Stimulated activated CD4-positive, alpha-beta T cell treated with anti-CD3 and anti-CD28 coated beads, Interleukin-4, amount 100 ng/mL, for 4 hours (primary cell): ENCODE measurements at regions not wholly inside any gene's neighbourhood (a gene's known extent, or its start where the extent isn't known, plus 50 kb on each side); places are given as distances from the start of the nearest gene placed in this dataset.

Experiments
- DNase-seq, 2 experiments: peaks; one replicate each; pipeline ENCODE4 v3.0.0-alpha.2; 2020

DNA sequence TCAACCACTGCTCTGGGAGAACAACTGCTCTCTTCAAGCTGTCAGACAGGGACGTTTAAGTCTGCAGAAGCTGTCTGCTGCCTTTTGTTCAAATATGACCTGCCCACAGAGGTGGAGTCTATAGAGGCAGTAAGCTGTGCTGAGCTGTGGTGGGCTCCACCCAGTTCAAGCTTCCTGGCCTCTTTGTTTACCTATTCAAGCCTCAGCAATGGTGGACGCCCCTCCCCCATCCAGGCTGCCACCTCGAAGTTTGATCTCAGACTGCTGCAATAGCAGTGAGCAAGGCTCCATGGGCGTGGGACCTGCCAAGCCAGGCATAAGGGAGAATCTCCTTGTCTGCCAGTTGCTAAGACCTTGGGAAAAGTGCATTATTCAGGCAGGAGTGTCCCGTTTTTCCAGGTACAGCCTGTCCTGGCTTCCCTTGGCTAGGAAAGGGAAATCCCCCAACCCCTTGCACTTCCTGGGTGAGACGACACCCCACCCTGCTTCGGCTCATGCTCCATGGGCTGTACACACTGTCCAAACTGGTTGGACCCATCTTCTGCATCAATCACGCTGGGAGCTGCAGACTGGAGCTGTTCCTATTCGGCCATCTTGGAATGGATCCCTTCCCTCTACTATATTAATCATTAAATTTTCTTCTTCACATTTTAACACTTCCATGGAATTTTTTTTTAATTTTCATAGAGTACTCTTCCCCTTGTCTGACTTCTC is 167.0 kb upstream of the UBE2E2 start:
- DNase-seq, result no peak

DNA sequence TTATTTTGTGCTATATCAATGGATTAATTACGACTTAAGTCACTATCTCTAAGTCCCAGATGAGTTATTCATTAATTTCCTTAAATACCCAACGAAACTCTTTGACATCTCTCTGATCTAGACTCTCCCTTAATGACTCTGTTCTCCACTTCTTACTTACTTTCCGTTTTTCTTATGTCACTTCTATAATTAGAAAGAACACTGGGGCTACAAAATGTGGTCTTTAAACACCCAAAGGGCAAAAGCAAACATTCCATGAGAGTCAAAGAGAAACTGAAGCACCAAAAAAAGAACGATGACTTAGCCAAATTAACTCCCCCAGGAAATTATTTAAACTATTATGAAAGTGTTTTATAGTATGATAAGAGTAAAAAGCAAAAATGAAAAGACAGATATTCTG is 166.4 kb upstream of the UBE2E2 start:
- no peak for DNase-seq

DNA sequence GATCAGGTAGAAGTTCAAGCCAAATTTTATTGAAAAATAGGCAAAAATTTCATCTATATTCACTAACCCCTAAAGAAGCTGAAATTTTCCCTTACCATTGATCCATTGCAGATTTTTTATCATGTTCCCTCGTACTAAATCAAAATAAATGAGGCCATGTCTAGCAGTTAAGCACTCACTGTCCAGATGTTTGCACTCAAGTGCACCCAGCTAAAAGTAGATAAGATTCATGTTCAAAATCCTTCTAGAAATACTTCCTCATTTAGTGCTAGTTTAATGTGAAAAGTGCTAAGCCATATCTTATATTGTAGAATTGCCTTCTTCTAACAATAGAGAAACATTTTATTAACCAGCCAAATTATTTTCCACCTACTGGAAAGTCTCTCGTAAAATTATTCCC is 164.7 kb upstream of the UBE2E2 start:
- DNase-seq, result no peak

DNA sequence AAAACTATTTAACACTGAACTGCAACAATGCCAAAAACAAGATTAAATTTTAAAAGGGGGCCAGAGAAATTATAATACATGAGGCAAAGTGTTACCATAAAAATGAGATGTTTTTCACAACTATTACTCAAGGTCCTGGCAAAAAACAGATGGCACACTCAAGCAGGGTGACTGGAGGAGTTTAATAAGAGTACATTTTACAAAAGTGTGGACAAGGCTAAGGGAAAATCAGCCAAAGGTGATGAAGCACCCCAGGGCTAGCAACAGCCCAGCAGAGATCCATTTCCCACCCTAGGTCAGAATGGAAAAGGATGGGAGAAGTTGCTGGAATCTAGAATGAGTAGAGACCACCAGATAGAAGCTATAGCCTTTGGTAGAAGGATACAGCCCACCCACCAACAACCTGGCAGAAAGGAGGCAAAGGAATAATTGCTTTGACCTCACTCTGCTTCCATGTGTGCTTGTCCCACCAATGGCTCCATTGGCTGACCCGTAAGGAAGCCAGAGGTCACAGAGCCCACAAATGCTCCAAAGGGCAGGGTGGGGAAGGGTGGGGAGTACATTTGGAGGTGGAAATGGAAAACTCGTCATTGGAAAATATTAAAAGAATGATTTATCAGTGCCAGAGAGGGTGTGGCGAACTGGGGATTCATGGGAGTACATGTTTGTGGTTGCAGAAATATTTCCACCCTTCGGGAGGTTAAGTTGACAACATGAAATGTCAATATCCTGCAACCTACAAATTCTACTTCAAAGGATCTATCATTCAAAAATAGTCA is 161.0 kb upstream of the UBE2E2 start:
- no peak for DNase-seq

DNA sequence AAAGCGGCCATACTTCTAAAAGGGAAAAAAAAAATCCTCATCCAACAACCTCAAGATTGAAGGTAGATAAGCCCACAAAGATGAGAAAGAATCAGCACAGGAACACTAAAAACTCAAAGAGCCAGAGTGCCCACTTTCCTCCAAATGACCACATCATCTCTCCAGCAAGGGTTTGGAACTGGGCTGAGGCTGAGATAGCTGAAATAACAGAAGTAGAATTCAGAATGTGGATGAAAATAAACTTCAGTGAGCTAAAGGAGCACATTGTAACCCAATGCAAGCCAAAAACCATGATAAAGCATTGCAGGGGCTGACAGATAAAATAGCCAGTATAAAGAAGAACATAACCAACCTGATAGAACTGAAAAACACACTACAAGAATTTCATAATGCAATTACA is 158.7 kb upstream of the UBE2E2 start:
- no peak for DNase-seq

DNA sequence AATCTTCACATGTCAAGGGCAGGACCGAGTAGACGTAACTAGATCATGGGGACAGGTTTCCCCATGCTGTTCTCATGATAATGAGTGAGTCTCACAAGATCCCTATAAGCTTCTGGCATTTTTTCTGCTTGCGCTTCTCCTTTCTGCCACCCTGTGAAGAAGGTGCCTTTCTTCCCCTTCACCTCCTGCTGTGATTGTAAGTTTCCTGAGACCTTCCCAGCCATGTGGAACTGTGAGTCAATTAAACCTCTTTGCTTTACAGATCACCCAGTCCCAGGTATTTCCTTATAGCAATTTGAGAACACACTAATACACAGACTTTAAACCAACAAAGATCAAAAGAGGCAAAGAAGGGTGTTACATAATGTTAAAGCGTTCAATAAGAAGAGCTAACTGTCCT is 156.6 kb upstream of the UBE2E2 start:
- DNase-seq, result no peak

DNA sequence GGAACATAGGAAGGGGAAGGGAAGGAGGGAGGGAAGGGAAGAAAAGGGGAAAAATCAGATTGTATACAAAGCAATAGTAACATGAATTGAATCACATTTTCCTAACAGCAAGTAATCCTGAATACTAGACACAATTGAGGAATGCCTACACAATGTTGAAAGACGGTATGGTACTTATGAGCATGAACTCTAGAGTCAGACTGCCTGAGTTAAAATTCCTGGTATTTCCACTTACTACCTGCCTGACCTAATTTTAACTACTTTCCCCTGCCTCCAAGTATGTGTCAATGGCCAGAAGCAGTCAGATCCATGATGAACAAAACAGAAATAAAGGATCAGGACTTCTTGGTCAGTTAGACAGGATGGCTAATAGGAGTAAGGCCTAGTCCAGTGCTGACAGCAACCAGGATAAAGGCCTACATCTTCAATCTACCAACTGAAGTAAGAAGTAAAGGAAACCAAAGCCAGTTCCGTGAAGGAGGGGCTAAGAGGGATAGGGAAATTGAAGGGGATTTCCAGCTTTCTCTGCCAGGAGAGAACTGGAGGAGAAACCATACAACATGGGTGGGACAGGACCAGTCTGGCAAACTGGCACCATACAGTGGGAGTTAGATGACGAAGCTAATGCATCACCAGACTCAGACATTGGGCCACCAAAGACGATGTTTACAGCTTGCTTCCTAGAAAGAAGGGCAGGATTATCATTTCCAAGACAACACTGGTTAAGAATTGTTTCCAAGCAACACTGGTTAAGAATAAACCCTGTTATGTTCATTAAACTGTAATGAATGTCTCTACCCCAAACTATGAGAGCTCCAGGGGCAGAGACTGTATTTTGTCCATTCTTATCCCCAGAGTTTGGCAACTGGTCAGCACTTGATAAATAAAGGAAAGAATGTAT is 151.6 kb upstream of the UBE2E2 start:
- DNase-seq, result no peak

DNA sequence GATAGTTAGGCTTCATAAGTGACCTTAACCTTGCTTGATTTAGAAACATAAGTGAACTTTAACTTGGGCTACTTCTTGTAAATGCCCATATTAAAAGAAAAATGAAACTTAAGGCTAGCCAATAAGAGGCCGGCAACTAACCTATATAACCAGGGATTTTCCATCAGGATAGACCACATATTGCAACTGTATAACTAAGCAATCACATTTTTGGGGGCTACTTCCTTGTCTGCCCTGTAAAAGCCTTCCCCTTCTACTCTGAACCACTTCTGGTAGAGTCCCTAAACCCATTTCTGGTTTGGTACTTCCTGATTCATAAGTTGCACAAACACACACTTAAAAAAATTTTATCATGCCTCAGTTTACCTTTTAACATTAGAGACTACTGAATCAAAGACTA is 150.9 kb upstream of the UBE2E2 start:
- no peak for DNase-seq

DNA sequence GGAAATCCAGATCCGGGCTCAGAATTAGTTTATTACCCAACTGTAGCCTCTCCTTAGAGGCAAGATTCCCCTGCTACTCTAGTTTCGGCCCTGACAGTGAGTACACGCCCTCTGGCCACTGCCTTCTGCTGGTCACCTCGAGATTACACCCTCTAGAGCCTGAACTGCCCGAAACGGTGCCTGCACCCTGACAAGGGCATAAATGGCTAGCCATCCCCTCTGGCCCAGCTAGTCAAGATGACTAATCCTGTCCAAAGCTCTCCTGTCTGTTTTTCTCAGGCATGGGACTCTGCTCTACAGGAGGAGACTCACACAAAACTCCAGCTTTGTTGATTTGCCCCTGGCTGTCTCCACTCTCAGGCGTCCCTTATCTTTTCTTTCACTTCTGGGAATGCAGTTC is 150.5 kb upstream of the UBE2E2 start:
- no peak for DNase-seq

DNA sequence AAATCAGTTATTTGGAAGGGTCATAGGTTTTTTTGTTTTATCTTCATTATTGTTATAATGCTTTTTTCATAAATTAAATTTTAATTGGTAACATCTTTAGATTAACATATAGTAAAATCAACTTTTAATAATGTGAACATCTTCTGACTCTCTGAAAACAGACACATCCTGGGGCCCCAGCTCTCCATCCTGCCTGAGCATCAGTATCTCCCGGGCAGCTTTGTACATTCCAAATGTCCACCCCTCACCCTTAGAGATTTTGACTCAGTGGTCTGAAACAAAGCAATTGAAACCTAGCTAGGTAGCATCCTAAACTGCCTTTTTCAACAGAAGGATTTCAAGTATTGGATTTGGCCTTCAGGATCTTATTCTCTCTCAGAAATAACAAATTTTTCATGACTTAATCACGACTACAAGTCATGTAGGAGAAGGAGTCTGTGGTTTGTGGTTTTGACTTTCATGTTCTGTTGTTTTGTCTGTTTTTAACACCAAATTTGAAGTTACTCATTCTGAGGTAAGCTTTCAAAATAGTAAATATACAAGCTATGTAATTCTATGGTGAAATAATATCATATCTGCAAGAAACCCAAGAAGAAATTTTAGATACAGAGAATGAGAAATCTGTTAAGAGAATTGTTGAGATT is 147.3 kb upstream of the UBE2E2 start:
- no peak for DNase-seq

DNA sequence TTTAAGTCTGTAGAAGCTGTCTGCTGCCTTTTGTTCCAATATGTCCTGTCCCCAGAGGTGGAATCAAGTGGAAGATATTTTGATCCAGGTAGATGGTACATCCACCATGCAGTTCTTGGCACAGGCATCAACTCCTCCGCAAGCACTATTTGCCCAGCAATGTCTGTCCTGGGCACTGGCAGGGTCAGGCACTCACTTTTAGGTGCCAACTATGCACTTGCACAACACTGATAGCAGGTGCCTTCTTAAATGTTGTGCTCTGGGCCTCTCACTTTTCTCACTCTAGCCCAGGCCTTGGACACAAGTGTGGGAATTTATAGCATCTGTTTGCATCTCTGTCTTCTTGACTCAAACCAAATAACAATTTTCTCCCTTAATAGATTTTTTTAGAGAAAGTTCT is 140.5 kb upstream of the UBE2E2 start:
- DNase-seq, result no peak

DNA sequence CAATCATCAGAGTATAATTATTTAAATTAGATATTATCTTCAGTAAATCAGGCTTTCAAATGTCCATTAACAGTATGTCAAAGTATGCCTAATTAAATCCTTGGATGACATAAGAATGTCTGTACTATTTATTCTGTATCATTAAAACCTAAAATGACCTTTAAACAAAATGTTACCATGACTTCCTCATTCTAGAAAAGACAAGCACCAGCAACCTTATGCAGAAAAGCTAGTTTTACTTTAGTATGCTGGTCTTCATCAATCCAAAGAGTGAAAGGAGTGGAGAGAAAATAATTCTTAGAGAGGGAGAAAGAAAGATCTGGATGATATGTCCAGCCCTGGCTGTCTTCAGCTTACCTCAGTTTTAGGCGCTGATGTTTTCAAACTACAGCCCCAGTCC is 140.1 kb upstream of the UBE2E2 start:
- no peak for DNase-seq

DNA sequence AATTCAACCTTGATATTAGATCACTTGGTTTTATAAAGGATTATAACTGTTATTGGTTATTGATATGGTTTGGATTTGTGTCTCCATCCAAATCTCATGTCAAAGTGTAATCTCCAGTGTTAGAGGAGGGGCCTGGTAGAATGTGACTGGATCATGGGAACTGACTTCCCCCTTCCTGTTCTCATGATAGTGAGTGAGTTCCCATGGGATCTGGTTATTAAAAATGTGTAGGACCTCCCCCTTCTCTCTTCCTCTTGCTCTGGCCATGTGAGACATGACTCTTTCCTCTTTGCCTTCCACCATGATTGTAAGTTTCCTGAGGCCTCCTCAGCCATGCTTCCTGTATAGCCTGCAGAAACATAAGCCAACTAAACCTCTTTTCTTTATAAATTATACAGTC is 136.0 kb upstream of the UBE2E2 start:
- no peak for DNase-seq

DNA sequence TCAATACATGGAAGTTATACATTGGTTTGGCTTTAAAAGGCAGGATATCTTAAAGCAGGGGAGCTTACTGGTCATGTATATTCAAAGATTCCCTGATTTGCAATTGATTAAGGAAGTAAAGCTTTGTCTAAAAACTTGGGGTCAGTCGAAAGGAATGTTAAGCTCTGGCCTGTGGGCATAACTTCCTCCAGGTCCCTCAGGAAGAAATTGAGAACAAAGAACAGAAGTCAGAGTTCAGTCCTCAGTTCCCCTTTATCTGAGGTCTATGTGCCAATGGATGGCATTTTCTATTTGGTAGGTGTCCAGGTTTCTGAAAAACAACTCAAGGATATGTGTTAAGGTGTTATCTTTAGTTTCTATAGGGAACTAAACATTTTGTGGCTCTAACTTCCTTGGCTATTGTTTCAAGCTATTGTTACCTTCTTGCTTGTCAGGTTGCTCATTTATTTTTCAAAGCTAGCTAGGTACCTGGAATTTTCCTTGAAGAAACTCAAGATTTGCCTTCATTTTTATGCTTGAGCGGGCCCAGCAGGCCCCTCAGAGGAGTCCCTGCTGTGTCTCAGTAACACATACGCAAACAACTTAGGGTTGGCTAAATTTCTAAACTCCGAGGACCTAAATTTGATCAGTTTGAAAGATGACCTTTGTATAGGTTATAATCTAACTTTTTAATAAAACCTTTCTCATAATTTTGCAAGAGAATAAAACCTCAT is 135.0 kb upstream of the UBE2E2 start:
- DNase-seq, result no peak

DNA sequence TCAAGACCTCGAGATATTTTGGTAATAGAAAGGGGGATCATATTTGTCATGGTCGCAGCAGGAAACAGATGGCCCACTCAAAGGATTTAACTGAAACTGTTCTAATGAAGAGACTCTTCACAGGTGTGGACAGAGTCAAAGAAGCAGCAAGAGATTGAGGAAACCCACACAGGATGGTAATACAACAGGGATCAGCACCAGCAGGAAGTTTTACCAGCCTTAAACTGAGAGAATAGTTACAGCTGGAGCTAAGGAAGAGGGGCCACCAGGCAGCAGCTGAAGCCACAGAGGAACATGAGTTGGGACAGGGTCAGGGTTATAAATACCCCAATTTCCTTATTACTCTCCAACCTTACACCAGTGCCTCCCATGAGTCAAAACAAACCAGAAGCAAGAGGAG is 131.8 kb upstream of the UBE2E2 start:
- no peak for DNase-seq

DNA sequence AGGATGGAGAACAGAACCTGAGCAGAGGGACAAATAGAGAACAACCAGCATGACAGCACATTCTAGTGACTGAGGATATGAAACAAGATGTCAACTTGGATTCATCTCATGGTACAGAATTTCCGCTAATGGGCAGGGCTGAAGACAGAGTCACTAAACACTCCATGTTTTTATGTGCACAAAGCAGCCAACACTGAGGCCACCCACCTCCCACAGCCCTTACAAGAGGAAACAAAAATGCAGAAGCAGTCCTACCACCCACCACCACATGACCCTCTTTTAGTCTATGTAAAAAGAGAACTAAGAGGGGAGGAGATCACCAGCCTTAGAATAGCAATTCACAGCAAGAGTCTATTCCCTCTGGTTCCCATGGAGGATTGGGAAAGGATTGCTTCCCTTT is 131.4 kb upstream of the UBE2E2 start:
- no peak for DNase-seq

DNA sequence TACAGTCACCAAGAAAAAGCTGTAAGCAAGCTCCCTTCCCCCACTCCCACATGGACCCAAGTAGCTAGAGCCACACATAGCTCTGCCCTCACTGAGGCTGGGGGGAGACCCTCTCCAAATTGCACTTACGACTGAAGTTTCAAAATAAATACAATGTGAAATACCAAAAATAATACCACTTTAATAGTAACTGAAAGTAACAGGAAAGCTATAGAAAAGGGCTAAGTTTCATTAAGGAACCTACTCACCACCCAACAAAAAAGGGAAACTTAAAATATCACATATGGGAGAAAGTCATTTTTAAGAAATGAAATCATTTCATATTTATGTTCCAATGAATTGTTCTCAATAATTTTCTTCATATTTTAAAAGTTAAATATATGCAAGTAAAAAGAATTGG is 130.4 kb upstream of the UBE2E2 start:
- no peak for DNase-seq

DNA sequence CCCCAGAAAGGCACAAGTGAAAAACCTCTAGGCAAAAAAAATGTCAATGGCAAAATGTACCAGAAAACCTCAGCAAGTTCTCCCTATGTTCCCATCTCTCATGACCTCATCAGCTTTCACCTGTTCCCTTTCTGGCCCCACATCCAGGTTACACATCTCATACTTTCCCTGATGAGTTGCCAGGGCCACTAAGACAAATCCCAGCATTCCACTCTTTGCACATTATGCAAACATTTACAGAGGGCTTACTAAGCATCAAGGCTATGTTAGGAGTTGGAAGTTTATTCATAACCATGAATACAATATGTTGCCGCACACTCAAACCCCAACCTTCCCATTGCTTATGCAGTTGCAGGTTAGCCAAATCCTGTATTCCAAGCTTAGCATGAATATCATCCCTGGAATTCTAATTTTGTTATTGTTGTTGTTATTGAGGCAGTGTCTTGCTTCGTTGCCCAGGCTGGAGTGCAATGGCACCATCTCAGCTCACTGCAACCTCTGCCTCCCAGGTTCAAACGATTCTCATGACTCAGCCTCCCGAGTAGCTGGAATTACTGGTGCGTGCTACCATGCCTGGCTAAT is 129.3 kb upstream of the UBE2E2 start:
- no peak for DNase-seq

DNA sequence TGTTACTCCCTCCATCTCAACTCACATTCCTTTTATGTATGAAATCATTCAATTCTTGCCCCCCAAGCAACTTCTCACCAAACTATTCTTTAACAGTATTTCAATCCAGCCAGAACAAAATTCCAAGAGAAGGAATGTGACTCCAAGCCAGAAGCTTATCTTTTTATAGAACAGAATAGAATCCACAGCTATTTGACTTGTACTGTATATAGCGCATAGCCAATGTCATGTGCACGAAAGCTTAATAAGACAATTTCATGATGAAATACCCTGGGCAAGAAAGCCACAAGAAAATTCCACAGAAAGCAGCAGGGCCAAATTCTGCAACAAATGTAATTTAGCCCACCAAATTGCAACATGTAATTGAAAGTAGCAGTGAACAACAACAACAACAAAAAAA is 127.6 kb upstream of the UBE2E2 start:
- DNase-seq, result no peak

DNA sequence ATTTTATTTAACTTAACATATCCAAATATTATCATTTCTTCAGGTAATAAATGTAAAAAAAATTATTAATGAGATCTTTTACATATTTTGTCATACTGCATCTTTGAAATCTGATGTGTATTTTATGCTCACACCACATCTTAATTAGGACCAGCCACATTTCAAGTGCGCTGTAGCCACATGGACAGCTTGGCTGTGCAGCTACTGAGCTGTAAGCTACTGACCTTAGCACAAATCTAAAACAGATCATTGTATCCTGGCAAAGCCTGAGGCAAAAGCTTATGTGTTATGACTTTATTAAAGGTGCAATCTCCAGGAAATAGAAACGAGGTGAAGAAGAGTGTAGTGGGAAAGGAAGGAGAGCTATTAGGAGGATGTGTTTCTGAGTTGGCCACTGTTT is 126.7 kb upstream of the UBE2E2 start:
- no peak for DNase-seq

DNA sequence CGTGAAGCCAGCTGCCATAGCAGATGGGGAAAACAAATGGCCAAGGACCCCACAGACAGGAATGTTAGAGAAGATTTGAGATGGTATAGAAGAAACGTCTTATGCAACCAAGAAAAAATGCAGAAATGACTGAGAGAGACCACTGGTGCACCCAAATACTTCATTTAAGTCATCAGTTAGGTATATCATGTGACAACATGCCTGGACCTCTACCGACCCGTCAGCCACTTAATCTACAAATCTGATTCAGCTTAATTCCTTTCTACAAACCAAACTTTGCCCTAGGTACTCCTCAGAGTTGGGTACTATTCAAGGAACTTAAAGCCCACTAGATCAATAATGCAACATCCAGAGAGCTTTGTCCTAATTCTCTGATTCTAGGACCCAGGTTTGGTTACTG is 126.0 kb upstream of the UBE2E2 start:
- DNase-seq, result no peak

DNA sequence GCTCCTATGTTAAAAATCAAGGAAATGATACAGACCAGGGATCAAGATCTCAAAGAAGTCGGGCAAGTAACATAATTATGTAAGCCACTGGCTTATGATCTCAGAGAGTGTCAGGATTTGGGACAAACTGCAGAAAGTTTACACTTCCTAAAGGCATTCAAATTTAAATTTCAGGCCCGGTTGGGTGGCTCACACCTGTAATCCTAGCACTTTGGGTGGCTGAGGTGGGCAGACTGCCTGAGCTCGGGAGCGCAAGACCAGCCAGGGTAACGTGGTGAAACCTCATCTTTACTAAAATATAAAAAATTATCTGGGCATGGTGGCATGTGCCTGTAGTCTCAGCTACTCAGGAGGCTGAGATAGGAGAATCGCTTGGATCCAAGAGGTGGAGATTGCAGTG is 124.4 kb upstream of the UBE2E2 start:
- DNase-seq, result no peak
